HG02623 (cell line): ENCODE measurements at regions not wholly inside any gene's neighbourhood (a gene's known extent, or its start where the extent isn't known, plus 50 kb on each side); places are given as distances from the start of the nearest gene placed in this dataset.
"Not testable (repeated sequence)": the region's sequence is repeated elsewhere in the genome, so short reads cannot be mapped to it uniquely, and the experiment has no call there.

Source experiments
- ATAC-seq: cut with Tn5 transposase; IDR thresholded peaks from one replicate; pipeline ENCODE4 v1.9.1; 2021; ENCODE audit warnings: moderate library complexity; ENCODE audit not compliant: unreplicated experiment

DNA sequence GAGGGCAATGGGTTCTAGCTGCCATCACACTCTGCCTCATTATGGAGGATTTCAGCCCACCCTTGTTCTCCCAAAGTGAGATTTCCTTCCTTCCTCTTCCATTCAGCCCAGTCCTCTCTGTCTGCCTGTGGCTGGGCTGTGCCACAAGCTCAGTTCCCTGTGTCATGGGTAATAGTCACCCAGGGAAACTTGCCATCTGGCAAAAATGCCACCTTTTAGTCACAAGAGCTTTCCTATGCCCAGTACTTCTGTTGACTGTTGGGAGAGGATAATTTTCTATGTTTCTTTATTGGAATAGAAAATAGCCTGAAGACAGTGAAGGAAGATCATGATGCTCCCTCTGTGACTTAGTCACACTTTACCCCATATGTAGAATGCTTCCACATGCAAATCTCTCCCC is 71.4 kb downstream of the TLR4 start:
- no peak for ATAC-seq

DNA sequence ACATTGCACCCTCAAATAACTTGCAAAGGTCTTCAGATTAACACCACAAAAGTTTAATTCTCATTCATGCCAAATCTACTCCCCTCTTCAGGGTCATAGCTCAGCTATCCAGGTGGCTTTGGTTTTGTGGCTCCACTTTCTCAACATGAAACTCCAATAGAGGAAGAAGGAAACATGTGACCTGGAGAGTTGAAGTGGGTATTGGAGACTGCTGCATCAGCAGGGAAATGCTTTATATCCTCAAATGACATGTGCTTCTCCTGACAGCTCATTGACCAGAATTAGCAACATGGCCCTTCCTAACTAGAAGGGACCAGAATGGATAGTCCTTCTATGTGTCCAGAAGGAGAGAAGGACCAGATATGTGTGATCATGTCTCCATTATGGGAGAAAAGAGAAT is 73.6 kb downstream of the TLR4 start:
- no peak for ATAC-seq

DNA sequence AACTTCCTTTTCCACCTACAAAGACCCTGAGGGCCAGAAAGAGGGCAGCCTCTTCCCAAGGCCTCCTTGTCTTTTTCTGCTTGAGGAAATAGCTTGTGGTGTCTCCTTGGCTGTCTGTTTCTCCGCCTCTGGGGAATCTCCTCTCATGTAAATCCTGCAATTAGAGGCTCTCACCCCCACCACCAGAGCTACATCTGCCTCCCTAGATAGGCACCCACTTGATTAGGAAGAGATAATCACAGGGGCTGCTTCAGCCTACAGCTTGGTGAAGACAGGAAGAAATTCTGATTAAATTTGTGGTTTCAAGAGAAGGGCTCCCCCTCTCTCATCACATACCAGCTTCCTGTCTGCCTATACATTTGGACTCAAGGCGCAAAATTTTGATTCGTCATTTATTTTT is 75.6 kb downstream of the TLR4 start:
- ATAC-seq, result no peak

DNA sequence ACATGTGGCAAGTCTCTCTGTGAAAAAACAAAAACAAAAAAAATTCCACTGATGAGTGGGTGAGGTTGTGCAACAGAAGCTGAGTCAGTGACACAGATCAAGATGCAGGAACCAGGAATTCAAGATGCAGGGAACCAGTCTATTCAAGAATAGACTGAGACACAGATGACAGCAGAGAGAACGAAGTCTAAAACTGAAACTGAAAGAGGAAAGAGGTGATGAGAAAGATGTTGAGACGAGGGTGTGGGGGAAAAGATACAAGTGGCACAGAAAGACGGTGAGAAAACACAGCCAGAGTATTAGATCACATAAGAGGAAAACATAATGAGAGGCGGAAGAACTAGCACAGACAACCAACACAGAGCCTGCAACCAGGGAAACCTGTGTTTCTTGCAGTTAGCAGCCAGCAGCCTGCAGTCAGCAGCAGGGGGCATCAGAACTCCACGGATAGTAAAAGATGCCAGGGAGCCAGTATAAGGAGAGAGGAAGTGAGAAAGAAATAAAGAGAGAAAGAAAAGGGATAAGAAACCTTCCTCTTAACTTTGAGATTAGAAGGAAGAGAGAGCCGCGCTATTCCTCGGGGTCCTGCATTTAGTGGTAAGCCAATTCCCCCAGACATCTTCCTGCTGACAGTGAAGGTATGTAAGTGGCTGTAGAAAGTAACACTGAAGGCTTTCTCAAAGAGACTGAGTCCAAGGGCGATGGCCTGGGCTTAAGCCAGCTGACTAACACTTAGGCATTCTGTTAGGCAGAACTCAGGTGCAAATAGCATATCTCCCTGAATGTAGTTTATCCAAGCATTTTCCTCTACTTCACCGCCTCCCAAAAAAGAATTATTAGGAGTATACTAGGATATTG is 79.0 kb downstream of the TLR4 start:
- peak; percentile 68 for ATAC-seq

DNA sequence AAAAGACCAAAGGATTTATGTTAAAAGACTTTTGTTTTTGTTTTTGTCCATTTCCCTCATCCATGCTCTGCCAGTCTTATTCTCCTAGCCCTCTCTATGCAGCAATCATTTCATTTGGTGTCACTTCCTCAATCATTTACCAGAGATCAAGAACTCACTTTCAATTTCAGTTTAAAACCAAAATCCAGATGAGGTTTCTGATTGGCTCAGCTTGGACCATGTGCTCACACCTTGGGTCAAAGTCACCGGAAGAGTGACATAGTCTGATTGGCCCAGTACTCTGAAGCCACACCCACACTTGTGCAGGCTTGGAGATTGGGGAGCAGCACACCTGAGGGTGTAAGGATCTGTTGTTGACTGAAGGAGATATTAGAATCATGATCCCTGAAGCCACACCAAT is 79.6 kb downstream of the TLR4 start:
- ATAC-seq, result peak; percentile 75

DNA sequence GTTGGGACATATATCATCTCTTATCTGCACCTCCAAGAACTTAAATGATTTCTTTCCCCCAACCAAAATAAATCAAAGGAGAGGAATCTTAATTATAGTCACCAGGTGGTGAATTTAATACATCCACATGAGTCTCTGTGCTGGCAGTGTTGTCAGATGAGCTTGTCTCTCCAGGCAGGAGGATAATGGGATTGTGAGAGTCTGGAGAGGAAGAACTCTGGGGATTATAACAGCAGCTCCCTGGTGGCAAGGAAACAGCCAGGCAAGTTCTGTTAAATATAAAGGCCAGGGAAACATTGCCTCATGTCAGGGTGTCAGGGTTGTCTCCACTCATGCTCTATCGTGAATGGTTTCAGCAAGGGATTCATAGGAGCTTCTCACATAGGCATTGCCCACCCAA is 80.8 kb downstream of the TLR4 start:
- ATAC-seq, result no peak

DNA sequence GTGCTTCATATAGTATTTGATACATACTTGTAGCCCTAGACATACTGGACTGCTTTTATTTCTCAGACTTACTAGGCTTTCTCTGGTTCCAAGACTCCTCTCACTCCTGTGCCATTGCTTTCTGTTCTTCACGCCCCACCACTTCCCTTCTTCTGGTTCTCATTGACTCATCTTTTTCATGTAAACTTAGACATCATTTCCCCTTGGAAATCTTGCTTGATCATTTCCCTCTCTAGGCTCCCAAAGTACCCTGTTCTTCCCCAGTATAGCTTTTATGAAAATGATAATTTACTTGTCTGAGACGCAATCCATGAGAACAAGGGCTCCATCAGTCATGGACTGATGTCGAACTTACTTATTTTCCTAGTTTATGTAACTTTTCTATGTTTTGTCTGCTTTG is 83.5 kb downstream of the TLR4 start:
- no peak for ATAC-seq

DNA sequence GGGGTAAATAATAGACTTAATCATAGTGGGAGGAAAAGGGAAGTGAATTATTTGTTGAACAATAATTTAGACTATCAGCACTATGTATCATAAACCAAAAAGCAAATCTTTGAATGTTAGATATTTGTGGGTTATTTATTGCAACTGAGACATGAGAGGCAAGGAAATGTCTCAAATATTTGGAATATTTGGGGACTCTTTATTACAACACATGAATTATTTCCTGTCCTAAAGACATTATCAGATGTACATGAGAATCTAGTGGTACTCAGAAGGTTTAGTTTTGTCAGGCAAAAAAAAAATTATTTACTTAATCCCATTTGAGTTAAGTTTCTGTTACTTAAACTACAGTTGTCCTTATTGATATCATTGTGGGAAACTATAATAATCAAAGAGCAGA is 91.1 kb downstream of the TLR4 start:
- ATAC-seq, result no peak

DNA sequence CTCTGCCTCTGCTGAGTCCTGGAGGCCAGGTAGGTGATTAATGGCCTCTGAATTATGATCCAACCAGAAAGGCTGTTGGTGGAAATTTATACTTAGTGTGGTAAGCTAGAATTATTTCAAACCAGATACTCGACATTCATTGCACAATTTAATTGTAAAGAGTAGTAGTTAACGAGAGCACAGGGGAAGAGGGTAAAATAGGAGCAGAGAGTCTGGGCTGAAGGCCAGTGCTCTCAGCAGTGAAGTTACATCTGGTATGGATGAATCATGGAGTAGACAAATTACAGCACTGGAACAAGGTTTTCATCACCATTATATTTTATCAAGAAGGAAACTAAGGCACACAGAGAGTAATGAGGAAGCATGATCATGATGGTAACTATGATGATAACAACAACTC is 92.5 kb downstream of the TLR4 start:
- no peak for ATAC-seq

DNA sequence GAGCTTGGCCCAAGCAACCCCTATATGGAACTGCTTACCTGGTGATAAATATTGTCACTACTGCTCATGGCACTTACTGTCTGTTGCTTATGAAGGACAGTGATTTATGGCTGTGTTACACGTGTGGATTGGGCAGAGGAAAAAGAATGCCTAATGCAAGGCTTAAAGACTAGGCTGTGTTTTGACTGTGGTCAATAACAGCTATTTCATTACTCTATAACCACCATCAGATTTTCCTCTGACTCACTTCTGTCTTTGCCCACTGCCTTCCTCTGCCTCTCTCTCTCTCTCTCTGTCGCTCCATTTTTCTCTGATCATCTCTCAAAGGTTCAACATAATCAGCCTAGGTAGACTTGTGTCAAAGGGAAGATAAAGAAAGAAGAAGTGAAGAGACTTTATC is 96.2 kb downstream of the TLR4 start:
- no peak for ATAC-seq

DNA sequence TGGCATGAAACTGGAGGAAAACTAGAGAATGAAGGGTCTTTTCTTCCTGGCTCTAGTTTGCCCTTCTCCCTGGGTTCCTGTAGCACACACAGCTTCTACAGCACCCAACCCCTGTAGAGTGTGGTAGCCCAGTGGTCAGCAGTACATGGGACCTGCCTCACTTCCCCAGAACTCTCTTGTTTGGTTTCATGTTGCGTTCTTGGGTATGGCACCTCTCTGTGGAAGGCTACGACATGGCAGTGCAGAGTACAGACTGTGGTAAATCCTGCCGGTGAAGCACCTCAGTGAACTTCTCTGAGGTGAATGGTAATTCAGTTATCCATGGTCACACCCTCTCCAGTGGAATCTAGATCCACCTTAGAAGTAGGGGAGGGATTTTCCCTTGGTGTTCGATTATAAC is 105.5 kb downstream of the TLR4 start:
- no peak for ATAC-seq

DNA sequence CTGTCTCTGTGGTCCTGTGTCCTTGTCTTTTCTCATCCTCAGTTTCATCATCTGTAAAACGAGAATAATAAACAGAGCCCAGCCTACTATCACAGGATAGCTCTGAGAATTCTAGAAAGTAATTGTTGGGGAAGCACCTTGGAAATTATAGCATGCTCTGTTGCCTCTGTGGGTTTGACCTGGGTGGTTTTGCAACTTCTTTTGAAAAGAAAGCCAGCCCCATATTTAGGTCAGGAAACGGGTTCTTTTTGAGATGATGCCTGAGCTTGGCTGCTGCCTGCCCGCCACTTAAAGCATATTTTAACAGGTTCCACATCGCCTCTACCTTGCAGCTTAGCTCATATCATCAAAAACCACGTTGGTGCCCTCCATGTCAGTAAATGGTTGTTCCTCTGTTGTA is 111.1 kb downstream of the TLR4 start:
- ATAC-seq, result no peak

DNA sequence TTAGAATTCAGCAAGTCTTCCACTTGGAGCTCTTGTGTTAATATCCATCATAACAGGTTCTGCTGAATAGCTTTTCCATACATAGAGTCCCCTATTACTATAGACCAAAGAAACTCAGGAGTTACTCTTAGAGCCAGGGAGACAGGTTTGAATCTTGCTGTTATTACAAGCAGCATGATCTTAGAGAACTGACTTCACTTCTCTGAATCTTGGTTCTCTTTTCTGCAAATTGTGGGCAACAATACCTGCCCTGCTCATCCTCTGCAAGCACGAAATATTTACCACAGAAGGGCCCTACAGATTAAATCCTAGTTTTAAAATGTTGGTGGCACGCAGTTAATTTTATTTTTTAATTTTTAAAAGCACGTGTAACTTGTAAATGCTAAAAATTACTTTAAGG is 111.7 kb downstream of the TLR4 start:
- ATAC-seq, result no peak

DNA sequence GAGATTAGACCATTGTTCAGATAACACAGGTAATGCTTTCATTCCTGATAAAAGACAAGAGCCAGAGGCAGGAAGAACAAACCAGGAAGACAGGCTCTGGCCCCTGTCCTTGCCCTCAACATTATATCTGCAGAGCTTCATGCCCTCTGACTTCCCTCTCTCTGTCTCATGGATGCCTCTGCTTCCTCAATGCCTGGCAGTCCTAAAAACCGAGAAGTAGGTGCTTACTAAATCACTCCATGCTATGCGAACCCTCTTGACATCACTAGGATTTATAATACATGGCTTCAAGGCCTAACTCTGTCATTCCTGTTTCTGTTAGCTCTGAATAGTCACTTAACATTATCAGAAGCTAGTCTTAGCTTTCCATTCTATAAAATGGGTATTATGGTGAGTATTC is 117.8 kb downstream of the TLR4 start:
- no peak for ATAC-seq

DNA sequence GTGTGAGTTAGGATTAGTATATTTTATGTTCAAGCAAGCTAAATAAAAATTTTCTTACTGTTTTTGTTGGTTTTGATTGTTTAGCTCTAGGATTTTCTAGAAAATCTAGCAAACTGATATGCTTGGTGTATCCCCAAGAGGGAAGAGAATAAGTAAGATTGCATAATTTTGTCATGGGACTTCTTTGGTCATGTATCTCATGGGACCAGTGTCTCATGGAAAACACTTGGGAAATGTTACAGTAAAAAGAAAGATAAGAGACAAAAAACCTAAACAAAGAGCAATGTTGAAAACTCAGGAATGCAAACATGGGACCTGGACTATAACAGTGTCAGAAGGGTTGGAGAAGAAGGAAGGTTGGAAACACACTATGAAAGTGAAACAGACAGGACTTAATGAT is 119.4 kb downstream of the TLR4 start:
- no peak for ATAC-seq

DNA sequence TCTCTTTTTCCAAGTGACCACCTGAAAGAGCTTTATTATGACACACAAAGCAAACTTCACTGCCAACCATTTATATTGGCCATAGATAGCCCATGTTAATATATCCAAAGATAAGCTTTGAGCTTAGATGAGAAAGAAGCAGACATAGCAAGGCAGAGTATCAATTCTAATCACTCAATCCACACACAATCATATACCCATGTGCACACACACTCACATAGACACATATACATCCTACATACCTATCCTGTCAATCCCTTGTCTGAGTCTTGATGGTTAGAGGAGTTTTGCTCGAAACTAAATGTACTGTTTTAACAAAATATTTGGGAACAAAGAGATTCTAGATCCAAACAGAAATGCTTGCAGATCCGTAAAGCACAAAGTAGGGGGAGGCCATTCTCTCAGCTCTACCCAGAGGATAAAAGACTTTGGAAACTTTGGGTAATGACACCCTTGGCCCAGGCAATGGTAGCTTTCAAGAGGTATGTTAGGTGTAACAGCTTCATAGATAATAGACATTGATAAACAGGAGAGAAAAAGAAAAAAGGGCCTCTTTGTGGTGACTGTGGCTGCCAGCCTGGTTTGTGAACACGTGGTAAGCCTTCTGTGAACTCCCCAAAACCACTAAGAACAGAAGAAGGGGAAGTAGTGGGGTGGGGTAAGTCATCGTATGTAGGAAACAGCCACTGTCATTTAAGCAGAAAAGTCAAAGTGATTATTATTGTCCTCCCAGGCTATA is 121.6 kb downstream of the TLR4 start:
- ATAC-seq, result peak; percentile 98

DNA sequence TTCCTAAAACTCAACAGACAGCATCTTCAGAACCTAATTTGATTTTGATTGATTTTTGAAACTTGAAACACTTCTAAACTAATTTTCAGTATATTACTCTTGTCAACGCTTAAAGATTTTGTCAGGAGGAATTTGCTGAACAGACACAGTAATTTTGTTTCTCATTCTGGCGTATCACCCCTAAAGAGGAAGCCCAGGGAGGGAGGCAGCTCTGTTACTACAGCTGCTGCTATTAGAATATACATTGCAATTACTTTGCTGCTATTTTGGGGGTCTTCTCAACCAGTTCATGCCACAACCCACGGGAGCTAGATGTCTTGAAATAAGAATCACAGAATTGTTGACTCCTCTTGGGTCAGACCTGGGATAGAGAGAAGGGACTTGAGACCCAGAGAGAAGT is 122.6 kb downstream of the TLR4 start:
- no peak for ATAC-seq

DNA sequence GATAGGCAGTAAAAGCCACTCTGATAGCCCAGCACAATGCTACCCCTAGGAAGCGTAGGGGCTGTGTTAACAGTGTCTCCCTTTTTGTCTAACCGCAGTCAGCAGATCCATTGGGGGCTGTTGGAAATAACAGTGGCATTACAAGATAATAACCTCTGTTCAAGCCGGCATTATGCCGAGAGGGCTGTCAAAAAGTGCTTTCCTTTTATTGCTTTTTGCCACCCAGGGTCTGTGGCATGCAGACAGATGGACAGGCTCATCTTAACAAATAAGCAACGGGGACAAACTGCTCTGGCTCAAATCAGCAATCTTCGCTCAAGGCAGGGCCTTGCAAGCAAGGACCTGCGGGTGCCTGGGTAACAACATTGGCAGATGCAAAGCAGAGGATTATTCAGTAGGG is 123.3 kb downstream of the TLR4 start:
- ATAC-seq, result no peak

DNA sequence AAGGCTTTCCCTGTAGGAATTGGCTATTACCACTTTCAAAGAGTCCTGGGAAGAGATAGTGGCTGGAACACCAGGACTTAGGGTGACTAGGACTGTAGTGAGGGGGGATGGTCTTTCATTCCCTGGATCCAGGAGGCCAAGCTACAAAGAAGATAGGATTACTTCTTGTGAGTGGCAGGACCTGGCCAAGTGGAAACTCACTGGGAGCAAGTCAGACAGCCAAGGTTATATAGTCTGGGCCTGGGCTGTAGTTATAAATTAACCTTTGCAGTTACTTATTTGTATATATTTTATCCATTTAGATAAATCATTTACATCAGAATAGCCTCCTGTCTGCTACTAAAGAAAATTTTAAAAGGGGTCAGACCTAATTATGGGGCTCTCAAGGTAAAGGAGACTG is 124.3 kb downstream of the TLR4 start:
- ATAC-seq, result no peak

DNA sequence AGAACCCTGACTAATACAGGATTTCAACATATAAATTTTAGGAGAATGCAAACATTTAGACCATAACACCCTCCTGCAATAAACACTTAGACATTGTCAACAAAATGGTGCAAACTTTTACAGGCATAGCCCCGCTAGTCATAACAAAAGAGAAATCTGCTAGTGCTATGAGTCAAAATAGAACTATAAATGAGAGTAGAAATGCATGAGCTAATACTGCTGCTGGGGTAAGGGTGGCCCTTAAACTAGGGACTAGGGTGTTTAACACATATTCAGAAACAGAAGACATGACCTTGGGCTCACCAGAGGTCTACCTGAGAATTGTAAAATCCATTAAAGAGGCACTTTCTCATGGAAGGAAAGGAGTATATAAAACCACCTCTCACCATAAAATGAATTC is 131.6 kb downstream of the TLR4 start:
- ATAC-seq, result peak; percentile 82

DNA sequence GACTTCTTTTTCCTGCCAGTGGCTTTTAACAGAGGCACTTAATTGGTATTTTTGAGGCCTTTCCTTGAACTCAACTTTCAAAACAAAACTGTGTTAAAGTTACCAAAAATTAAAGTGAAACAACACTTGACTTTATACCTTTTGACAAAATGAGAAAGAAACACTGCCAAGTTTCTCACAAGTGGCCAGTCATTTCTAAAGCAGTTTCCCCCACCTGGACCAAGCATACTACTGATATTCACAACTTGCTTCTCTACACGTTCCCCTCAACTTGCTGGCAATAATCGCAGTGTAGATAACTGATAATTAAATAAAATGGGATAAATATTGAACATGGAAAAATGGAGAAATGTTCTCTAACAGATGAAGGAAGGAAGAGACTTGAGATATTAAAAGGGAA is 135.7 kb downstream of the TLR4 start:
- no peak for ATAC-seq

DNA sequence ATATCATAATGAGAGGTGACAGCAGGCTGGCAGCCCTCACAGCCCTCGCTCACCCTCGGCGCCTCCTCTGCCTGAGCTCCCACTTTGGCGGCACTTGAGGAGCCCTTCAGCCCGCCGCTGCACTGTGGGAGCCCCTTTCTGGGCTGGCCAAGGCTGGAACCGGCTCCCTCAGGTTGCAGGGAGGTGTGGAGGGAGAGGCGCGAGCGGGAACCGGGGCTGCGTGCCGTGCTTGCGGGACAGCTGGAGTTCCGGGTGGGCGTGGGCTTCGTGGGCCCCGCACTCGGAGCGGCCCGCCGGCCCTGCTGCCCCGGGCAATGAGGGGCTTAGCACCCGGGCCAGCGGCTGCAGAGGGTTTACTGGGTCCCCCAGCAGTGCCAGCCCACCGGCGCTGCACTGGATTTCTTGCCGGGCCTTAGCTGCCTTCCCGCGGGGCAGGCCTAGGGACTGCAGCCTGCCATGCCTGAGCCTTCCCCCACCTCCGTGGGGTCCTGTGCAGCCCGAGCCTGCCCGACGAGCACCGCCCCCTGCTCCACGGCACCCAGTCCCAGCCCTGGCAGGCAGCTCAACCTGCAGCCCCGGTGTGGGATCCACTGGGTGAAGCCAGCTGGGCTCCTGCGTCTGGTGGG is 147.7 kb downstream of the TLR4 start:
- not testable (repeated sequence) for ATAC-seq
